Fibroblast of lung (primary cell): ENCODE measurements at regions not wholly inside any gene's neighbourhood (a gene's known extent, or its start where the extent isn't known, plus 50 kb on each side); places are given as distances from the start of the nearest gene placed in this dataset.

Experiments used
- DNase-seq, 2 donors: peaks; one replicate each; pipeline versions ENCODE4 v3.0.0 to v3.0.0-alpha.2; 2010; ENCODE audit warnings: low read depth in 2 of 2
- H2AFZ ChIP-seq: 2 replicates; pipeline ENCODE4 v1.5.1; 2012; ENCODE audit warnings: low read length, control low read depth, inconsistent platforms
- H3K27ac ChIP-seq: 2 replicates; pipeline ENCODE4 v1.5.1; 2011; ENCODE audit warnings: low read length, control low read depth; ENCODE audit not compliant: insufficient read depth
- H3K27me3 ChIP-seq: 2 replicates; pipeline ENCODE4 v1.5.1; 2011; ENCODE audit warnings: mild to moderate bottlenecking, low read length; ENCODE audit not compliant: control insufficient read depth, insufficient read depth
- H3K36me3 ChIP-seq: 2 replicates; pipeline ENCODE4 v1.5.1; 2011; ENCODE audit warnings: low read length; ENCODE audit not compliant: control insufficient read depth, insufficient read depth
- H3K4me1 ChIP-seq: 2 replicates; pipeline ENCODE4 v1.5.1; 2011; ENCODE audit warnings: low read length; ENCODE audit not compliant: control insufficient read depth, insufficient read depth; ENCODE audit errors: extremely low read depth
- H3K4me2 ChIP-seq: 2 replicates; pipeline ENCODE4 v1.5.1; 2011; ENCODE audit warnings: low read length, control low read depth; ENCODE audit not compliant: insufficient read depth; ENCODE audit errors: extremely low read depth
- H3K4me3 ChIP-seq, 4 experiments: fragments of 200-600 bp in 1 of 4; sonication (generic) in 1 of 4; replicated peaks in 1 of 4; 2 replicates each; pipeline ENCODE4 v1.5.1; 2011 to 2016; ENCODE audit warnings: low read length in 4 of 4, low read depth in 3 of 4, mild to moderate bottlenecking in 3 of 4, control low read depth in 2 of 4, inconsistent platforms in 1 of 4, mixed read lengths in 1 of 4; ENCODE audit not compliant: insufficient read depth in 1 of 4; ENCODE audit errors: control extremely low read depth in 1 of 4
- H3K79me2 ChIP-seq: 2 replicates; pipeline ENCODE4 v1.5.1; 2012; ENCODE audit warnings: mild to moderate bottlenecking, low read length, inconsistent platforms; ENCODE audit not compliant: control insufficient read depth, insufficient read depth
- H3K9ac ChIP-seq: 2 replicates; pipeline ENCODE4 v1.5.1; 2011; ENCODE audit warnings: mild to moderate bottlenecking, low read length, control low read depth; ENCODE audit not compliant: insufficient read depth
- H3K9me3 ChIP-seq: 2 replicates; pipeline ENCODE4 v1.5.1; 2012; ENCODE audit warnings: low read depth, low read length; ENCODE audit not compliant: control insufficient read depth, insufficient read depth
- H4K20me1 ChIP-seq: 2 replicates; pipeline ENCODE4 v1.5.1; 2011; ENCODE audit warnings: low read length; ENCODE audit not compliant: control insufficient read depth, insufficient read depth; ENCODE audit errors: extremely low read depth
- CTCF ChIP-seq, 2 donors: IDR thresholded peaks in 1 of 2; conservative IDR thresholded peaks in 1 of 2; 1 replicate in 1 of 2; 2 replicates in 1 of 2; pipeline ENCODE4 v1.5.1; 2011 to 2012; ENCODE audit warnings: low read length in 2 of 2, control low read depth in 1 of 2, inconsistent platforms in 1 of 2, low read depth in 1 of 2, mild to moderate bottlenecking in 1 of 2
- EZH2 ChIP-seq: IDR thresholded peaks from 2 replicates; pipeline ENCODE4 v1.5.1; 2012; ENCODE audit warnings: low read length, control low read depth, mild to moderate bottlenecking; ENCODE audit errors: missing control alignments

GRCh38 chr2:183255411-183255810 is 131.2 kb downstream of the NUP35 start:
- Histone ChIP-seq H3K79me2 (no peaks in the 10 kb centered on the region), H4K20me1 (no peaks in the 10 kb centered on the region), H3K27me3 (no peaks in the 10 kb centered on the region), H3K36me3 (no peaks in the 10 kb centered on the region), H3K27ac (no peak overlapping the region), H3K4me2 (no peak overlapping the region), H2AFZ (no peak overlapping the region), H3K9ac (no peak overlapping the region), H3K4me1 (no peaks in the 10 kb centered on the region), H3K9me3 (no peaks in the 10 kb centered on the region), H3K4me3 (no peak overlapping the region)
- no peak for TF ChIP-seq EZH2
- TF ChIP-seq CTCF (conservative IDR thresholded peaks at IDR 0.05 in 1 of 2, IDR thresholded peaks at IDR 0.05 in 1 of 2; ENCODE audit: low read depth in 1 of 2, low read length in 2 of 2): no peak
- DNase-seq: no peak

- Histone ChIP-seq H3K9me3 (no peaks in the 10 kb centered on the region), H3K79me2 (no peaks in the 10 kb centered on the region), H2AFZ (no peak overlapping the region), H3K4me1 (no peaks in the 10 kb centered on the region), H3K4me2 (no peak overlapping the region), H3K4me3 (no peak overlapping the region), H3K27ac (no peak overlapping the region), H3K9ac (no peak overlapping the region), H4K20me1 (no peaks in the 10 kb centered on the region), H3K27me3 (no peaks in the 10 kb centered on the region), H3K36me3 (no peaks in the 10 kb centered on the region)
- no peak for TF ChIP-seq CTCF (conservative IDR thresholded peaks at IDR 0.05 in 1 of 2, IDR thresholded peaks at IDR 0.05 in 1 of 2; ENCODE audit: low read depth in 1 of 2, low read length in 2 of 2)
- no peak for TF ChIP-seq EZH2
- no peak for DNase-seq
Measured at GRCh38 chr2:183259921-183260320, 135.7 kb downstream of the NUP35 start.

- Histone ChIP-seq H3K4me3 (no peak overlapping the region), H3K9ac (no peak overlapping the region), H3K4me2 (no peak overlapping the region), H3K36me3 (no peaks in the 10 kb centered on the region), H4K20me1 (no peaks in the 10 kb centered on the region), H3K79me2 (no peaks in the 10 kb centered on the region), H3K9me3 (no peaks in the 10 kb centered on the region), H3K27me3 (no peaks in the 10 kb centered on the region), H3K4me1 (no peaks in the 10 kb centered on the region), H2AFZ (no peak overlapping the region), H3K27ac (no peak overlapping the region)
- DNase-seq: no peak
- TF ChIP-seq CTCF (conservative IDR thresholded peaks at IDR 0.05 in 1 of 2, IDR thresholded peaks at IDR 0.05 in 1 of 2; ENCODE audit: low read depth in 1 of 2, low read length in 2 of 2): no peak
Measured at GRCh38 chr2:183260527-183260926, 136.3 kb downstream of the NUP35 start.
